GM04503 (cell line): ENCODE measurements at regions not wholly inside any gene's neighbourhood (a gene's known extent, or its start where the extent isn't known, plus 50 kb on each side); places are given as distances from the start of the nearest gene placed in this dataset.
"Not testable (repeated sequence)": the region's sequence is repeated elsewhere in the genome, so short reads cannot be mapped to it uniquely, and the experiment has no call there.

Experiments used
- DNase-seq: peaks from one replicate; pipeline ENCODE4 v3.0.0-alpha.2; 2012; ENCODE audit warnings: low read depth

- peak; percentile 72 for DNase-seq
Observed at GRCh38 chr16:85202631-85203461, 90.6 kb upstream of the CIBAR2 start.

- DNase-seq: no peak
Observed at GRCh38 chr16:85203462-85203813, 91.2 kb upstream of the CIBAR2 start.

GRCh38 chr16:85204242-85205010, 92.2 kb upstream of the CIBAR2 start:
- peak; percentile 82 for DNase-seq

GRCh38 chr16:85205257-85205656, 93.0 kb upstream of the CIBAR2 start:
- not testable (repeated sequence) for DNase-seq

GRCh38 chr16:85205747-85206471, 93.6 kb upstream of the CIBAR2 start:
- no peak for DNase-seq

DNA sequence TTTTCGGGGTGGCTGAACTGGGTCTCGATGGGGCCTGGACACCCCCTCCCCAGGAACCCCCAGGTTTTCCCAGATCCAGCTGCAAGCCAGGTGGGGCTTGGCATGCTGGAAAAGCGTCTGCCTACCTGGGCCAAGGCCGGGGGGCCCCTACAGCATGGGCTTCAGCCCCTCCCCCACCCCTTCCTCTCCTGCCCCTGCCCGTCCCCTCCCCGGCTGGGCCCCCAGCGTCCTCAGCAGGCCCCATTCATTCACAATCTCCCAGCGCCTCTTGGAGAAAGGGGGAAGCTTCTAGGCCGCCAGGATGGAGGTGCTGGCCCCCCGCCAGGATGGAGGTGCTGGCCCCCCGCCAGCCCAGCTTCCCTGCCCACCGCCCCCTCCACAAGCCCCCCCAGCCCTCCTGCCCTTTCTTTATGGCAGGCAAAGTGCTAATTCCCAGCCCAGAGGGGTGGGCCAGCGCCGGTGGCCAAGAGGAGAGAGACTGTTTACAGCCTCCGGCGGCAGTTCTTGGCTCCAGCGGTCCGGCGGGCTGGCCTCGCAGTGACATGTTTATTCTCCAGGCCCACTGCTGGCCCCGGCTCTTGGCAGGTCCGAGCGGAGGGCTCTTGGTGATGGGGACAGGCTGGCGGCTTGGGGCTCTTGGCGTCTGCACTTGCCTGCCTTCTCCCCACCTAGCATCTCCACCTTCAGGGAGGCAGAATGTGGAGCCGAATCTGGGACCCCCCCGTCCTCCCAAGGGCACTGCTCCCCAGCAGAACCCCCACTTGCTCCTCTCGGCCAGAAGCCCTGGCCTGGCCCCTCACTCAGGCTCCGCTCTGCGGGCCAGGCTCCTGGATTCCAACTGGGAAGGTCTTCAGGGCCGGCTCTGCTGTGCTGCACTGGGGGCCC, 94.4 kb upstream of the CIBAR2 start:
- DNase-seq: no peak

- DNase-seq: no peak
Observed at GRCh38 chr16:85207357-85207921, 95.2 kb upstream of the CIBAR2 start.

- DNase-seq: no peak
Observed at GRCh38 chr16:85208181-85208580, 95.9 kb upstream of the CIBAR2 start.

DNA sequence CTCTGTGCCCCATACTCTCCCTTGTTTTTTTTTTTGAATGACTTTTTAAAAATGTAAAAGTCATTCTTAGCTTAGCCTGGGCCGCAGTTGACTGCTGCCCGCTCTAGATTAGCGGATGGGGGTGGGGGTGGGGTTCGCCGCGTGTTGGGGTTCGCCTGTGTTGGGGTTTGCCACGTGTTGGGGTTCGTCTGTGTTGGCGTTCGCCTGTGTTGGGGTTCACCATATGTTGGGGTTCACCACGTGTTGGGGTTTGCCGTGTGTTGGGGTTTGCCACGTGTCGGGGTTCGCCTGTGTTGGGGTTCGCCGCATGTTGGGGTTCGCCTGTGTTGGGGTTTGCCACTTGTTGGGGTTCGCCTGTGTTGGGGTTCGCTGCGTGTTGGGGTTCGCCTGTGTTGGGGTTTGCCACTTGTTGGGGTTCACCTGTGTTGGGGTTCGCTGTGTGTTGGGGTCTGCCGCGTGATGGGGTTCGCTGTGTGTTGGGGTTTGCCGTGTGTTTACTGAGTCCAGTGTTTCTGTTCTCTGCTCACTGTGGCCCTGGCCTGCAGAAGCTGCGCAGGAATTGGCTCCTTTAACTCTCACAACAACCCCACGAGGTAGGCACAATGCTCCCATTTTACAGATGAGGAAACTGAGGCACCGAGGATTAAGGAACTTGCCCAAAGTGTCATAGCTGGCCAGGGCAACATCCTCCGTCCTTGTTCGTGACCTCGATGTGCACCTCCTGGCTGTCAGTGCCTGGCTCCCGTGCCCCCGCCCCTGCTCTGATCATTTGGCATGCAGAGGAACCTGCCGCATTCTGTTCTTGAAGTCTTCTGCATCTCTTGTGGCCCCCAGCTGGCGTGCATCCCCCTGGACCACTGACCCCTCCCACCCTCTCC, 96.6 kb upstream of the CIBAR2 start:
- no peak for DNase-seq

DNA sequence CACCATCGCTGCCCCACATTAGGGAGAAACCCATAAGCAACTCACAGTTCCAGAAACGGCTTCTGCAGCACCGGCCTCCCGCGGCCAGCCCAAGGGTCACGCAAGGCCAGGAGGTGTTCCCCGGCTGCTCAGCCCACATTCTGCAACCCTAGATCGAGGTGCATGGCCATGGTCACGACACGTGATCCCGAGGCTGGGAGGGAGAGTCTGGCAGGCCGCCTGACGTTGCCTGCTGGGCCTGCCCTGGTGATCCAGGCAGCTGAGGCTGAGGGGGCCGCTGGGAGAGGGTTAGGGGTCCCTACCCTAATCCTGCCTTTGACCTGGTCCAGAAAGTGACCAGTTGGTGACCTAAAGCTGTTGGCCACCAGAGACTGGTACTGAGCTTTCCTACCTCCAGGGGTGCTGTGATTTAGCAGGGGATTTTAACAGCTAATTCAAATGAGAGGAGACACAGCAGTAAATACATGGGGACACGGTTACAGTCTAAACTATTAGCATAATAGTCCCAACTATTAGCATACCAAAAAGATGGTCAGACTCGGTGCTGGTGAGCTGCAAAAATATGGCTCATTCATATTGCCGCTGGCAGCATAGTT, 97.4 kb upstream of the CIBAR2 start:
- no peak for DNase-seq

DNA sequence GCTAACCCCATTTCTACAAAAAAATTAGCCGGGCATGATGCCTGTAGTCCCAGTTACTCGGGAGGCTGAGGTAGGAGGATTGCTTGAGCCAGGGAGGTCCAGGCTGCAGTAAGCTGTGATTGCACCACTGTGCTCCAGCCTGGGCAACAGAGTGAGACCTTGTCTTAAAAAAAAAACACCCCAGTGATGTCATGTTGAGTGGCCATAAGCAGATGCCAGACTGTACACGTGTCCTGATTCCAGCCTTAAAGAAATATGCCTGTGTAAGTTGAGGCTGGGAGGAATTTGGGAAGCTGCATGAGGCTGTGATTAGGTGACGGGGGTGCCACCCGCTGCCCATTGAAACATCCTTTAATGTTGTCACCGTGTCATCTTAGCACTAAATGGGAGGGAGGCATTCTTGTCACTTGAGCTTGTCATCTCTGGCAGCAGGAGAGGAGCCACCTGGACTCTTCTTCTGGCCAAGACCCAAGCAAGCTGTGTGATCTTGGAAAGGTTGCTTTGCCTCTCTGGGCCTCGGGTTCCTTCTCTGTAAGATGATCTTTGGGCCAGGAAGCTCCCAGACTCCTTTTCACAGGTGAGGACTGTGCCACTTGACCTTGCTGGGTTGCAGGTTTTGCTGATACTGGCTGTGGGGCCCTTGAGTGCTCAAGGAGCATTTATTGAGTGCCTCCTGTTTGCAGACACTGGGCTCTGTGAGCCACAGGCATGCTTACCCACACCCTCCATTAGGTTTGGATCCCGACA, 98.3 kb upstream of the CIBAR2 start:
- peak; percentile 60 for DNase-seq

GRCh38 chr16:85211271-85211801, 99.1 kb upstream of the CIBAR2 start:
- peak; percentile 60 for DNase-seq

- DNase-seq: no peak
Observed at GRCh38 chr16:85213926-85214675, 101.8 kb upstream of the CIBAR2 start.

- no peak for DNase-seq
Observed at GRCh38 chr16:85215478-85216118, 103.3 kb upstream of the CIBAR2 start.

DNA sequence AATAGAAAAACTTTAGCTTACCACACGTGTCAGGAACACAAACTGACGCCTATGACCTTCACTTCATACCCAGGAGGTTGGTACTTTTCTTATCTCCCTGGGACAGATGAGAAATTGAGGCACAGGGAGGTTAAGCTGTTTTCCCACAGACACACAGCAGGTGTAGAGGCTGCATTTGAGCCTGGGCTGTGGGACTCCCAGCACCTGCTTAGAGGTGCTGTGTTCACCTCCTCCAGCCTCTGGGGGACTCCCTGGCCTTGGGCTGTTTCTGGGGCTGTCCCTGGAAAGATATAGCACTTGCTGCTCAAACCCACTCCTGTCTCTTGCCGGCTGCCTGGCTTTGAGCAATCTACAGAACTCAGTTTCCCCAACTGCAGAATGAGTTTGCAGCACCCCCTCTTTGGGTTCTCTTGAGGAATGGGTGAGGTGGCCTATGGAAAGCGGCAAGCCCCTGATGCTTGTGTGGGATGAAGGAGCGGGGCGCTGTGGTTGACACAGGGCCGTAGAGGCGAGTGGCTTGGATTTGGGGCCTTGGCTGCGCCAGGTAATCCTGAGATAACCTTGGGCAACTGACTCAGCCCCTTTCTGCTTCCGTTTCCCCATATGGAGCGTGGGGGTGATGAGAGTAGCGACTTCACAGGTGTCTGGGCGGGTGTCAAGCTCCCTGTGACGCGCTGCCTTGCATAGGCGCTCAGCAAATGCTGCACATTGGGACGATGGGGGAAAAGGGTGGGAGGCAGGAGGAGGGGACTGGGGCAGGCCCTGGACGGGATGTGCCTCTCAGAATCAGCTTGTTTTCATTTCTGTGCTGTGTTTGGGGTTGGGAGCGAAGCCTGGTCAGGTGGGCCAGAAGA, 104.5 kb upstream of the CIBAR2 start:
- DNase-seq: no peak

GRCh38 chr16:85220125-85220839, 108.0 kb upstream of the CIBAR2 start:
- DNase-seq: peak; percentile 61
